ENCODE measurements at regions not wholly inside any gene's neighbourhood (a gene's known extent, or its start where the extent isn't known, plus 50 kb on each side); places are given as distances from the start of the nearest gene placed in this dataset.
A peak's percentile ranks its signal among the peaks of the same experiment; 100 is the strongest.

DNA sequence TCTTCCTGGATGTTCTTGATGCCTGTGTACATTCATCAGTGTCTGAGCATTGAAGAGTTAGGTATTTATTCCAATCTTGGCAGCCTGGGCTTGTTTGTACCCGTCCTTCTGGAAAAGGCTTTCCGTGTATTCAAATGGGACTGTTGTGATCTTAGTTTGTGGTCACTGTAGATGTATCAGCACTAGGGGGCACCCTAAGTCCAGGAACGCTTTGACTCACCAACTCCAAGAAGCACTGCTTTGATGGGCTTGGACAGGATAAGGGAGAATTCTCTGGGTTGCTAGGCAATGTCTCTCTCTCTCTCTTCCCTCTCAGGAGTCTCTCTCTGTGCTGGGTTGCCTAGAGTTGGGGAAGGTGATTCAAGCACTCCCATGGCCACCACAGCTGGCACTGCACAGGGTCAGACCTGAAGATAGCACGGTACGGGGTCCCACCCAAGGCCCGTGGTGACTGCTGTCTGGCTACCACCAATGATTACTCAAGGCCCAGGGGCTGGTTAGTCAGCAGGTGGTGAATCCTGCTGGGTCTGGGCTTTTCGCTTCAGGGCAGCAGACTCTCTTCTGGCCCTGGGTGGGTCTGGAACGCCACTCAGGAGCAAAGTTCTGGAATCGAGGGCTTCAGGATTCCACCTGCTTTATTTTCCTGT lies 211.1 kb upstream of the RGS6 start:
- TF ChIP-seq, protein P1, sequence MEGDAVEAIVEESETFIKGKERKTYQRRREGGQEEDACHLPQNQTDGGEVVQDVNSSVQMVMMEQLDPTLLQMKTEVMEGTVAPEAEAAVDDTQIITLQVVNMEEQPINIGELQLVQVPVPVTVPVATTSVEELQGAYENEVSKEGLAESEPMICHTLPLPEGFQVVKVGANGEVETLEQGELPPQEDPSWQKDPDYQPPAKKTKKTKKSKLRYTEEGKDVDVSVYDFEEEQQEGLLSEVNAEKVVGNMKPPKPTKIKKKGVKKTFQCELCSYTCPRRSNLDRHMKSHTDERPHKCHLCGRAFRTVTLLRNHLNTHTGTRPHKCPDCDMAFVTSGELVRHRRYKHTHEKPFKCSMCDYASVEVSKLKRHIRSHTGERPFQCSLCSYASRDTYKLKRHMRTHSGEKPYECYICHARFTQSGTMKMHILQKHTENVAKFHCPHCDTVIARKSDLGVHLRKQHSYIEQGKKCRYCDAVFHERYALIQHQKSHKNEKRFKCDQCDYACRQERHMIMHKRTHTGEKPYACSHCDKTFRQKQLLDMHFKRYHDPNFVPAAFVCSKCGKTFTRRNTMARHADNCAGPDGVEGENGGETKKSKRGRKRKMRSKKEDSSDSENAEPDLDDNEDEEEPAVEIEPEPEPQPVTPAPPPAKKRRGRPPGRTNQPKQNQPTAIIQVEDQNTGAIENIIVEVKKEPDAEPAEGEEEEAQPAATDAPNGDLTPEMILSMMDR (IDR thresholded peaks at IDR 0.05): peak; percentile 51 to 70 (median 60)
- TF ChIP-seq POLR2A (IDR thresholded peaks at IDR 0.05): no peak

Measured in right lobe of liver (tissue), 4 donors.